ENCODE measurements at regions not wholly inside any gene's neighbourhood (a gene's known extent, or its start where the extent isn't known, plus 50 kb on each side); places are given as distances from the start of the nearest gene placed in this dataset.
"Not testable (repeated sequence)": the region's sequence is repeated elsewhere in the genome, so short reads cannot be mapped to it uniquely, and the experiment has no call there.

DNA sequence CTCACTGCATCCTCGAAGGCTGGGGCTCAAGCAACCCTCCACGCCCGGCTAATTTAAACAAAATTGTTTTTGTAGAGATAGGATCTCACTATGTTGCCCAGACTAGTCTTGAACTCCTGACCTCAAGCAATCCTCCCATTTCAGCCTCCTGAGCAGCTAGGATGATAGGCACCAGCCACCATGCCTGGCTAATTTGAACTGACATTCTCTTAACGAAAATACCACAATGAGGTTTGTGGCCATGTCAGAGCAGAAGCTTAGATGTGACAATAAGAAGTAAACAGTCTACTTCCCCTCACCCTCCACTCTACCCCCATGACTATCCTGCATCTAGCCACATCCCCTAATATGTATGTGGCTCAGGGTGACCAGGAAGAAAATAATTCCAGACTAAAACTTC lies 74.8 kb upstream of the PLCB4 start:
- DNase-seq = no peak

DNA sequence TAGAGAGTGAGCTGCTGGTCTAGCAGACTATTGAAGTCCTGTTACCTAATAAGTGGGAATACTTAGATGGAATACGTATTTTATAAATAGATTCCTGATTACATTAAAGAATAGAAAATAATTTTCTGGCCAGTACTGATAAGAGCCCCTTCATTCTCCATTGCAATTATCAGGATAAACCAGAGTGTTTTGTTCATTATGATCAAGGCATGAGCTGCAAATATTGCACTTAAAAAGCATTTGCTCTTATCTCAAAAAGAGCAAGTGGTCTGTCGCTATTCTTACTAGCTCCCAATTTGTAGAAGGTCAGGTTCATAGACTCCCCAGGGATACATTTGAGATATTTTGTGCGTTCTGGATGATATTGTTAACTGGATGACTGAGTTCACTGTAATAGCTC lies 73.1 kb upstream of the PLCB4 start:
- no peak for DNase-seq

DNA sequence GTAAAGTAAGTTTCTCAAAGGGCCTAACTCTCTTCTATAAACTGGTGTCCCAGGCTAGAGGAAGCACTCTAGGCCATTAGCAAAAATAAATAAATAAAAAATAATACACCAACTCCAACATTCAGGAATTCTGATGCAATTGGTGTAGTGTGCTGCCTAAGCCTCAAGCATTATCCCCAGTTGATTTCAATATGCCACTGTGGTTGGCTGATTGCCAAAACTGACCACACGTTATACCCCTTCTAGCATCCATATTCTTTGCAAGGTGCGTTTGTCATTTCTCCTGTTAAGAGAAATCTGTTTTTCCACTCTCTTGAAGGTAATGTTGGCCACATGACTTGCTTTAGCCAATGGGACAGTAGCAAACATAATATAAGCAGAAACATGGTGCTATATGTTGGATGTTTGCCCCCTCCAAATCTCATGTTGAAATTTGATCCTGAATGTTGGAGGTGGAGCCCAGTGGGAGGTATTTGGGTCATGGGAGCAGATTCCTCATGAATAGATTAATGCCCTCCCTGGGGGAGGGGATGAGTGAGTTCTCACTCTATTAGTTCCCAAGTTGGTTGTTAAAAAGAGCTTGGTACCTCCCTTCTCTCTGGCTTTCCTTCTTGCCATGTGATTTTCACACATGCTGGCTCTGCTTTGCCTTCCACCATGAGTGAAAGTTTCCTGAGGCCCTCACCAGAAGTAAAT lies 71.9 kb upstream of the PLCB4 start:
- DNase-seq = no peak

DNA sequence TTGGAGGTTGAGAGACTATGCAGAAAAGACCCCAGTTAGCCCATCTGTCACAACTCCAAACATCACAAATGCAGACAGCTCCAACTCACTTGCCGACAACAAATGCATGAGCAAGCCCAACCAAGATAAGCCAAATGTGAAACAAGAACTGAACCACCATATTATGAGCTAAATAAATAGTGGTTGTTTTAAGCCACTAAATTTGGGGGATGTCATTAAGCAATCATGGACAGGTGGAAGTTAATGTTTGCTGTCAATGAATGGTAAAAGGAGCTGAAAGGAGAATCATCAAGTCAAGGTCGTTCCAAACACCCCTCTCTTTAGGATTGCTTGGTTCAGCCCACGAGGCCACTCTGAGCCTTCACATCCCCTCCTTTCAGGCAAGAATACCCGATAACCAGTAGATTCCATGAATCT lies 71.2 kb upstream of the PLCB4 start:
- no peak for DNase-seq

DNA sequence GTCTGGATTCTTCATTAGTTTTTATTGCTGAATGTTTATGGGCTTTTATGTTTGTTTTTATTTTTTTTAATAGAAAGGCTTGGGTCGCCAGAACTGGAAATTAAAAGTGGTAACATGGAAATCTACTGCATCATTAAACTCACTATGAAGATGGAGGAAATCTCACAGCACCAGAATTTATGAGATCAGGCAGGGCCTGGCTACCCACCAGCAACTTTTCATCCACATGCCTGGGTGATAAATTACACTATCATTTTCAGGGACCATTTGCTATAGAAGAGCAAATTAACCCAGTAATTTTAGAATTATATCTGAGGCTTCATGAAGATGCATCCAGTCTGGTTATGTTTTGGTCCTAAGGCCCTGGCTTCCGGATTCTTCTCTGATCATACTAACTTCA lies 57.8 kb upstream of the PLCB4 start:
- DNase-seq = no peak

DNA sequence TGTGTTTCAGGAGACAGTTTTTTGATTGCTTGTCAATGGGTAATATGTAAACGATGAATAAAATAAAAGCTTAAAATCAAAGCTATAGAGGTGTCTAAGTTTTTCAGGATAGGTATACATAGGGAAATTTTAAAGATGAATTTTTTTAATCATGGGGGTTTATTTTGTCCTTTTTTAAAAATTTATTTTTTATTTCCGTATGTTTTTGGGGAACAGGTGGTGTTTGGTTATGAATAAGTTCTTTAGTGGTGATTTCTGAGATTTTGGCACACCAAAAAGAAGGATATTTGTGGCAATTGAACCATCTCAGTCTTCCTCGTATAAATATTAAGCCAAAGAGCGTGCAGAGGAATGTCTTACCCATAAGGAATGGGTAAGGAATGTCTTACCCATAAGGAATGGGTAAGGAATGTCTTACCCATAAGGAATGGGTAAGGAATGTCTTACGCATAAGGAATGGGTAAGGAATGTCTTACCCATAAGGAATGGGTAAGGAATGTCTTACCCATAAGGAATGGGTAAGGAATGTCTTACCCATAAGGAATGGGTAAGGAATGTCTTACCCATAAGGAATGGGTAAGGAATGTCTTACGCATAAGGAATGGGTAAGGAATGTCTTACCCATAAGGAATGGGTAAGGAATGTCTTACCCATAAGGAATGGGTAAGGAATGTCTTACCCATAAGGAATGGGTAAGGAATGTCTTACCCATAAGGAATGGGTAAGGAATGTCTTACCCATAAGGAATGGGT lies 53.5 kb upstream of the PLCB4 start:
- DNase-seq = not testable (repeated sequence)

DNA sequence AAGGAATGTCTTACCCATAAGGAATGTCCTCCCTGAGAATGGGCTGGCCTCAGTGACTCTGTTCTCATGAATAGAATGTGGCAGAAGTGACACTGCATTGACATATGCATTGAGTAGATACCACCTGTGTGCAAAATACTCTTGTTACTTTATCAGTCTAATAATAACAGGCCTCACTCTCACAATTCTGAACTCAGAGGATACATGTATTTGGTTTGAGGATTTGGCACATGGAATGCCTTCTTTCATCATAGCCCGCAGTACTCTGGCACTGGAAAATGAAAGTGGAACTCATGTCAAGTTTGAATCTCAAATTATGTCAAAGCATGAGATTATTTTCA lies 52.9 kb upstream of the PLCB4 start:
- DNase-seq = no peak

DNA sequence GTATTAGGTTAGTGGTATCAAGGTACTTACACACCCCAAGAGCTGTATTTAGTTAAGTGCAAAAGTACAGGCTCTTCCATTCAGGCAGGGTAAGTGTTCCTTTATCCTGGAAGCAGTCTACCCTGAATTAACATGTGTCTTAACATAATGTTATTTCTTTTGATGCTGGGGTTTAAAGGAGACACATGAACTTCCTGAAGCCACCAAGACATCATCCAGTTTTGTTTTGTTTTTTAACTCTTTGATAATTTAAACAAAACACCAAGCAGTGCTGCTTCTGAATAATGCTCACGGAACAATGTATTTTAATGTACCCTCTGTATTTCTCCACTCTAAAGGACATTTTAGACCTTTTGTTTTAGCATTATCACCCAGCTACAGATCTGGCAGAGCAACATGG lies 50.5 kb upstream of the PLCB4 start:
- no peak for DNase-seq
